Right atrium auricular region (tissue), 2 donors: ENCODE measurements at regions not wholly inside any gene's neighbourhood (a gene's known extent, or its start where the extent isn't known, plus 50 kb on each side); places are given as distances from the start of the nearest gene placed in this dataset.

Experiments
- DNase-seq: peaks from one replicate; pipeline ENCODE4 v3.0.0-alpha.2; 2019; ENCODE audit warnings: low spot score
- H3K27ac ChIP-seq, 2 donors: fragments of 200-600 bp; sonication (generic); 1 replicate in 1 of 2; 2 replicates in 1 of 2; pipeline ENCODE4 v1.5.1; 2016 to 2019
- H3K27me3 ChIP-seq, 2 donors: fragments of 200-600 bp; sonication (generic); one replicate each; pipeline versions ENCODE4 v1.5.1 to v1.6.0; 2017 to 2019
- H3K36me3 ChIP-seq: fragments of 200-600 bp; sonication (generic); one replicate; pipeline ENCODE4 v1.5.1; 2016
- H3K4me1 ChIP-seq, 2 donors: fragments of 200-600 bp; sonication (generic); one replicate each; pipeline versions ENCODE4 v1.5.1 to v1.6.0; 2017 to 2019
- H3K4me3 ChIP-seq, 2 donors: fragments of 200-600 bp; sonication (generic); 1 replicate in 1 of 2; 2 replicates in 1 of 2; pipeline ENCODE4 v1.5.1; 2017 to 2019; ENCODE audit warnings: mild to moderate bottlenecking in 1 of 2, moderate library complexity in 1 of 2
- H3K9me3 ChIP-seq, 2 donors: fragments of 200-600 bp; sonication (generic); one replicate each; pipeline ENCODE4 v1.5.1; 2019
- TF ChIP-seq, protein P1 (sequence below), 2 donors: fragments of 200-600 bp; sonication (generic); IDR thresholded peaks; one replicate each; pipeline ENCODE4 v1.5.1; 2019; ENCODE audit warnings: antibody characterized with exemption in 2 of 2

DNA sequence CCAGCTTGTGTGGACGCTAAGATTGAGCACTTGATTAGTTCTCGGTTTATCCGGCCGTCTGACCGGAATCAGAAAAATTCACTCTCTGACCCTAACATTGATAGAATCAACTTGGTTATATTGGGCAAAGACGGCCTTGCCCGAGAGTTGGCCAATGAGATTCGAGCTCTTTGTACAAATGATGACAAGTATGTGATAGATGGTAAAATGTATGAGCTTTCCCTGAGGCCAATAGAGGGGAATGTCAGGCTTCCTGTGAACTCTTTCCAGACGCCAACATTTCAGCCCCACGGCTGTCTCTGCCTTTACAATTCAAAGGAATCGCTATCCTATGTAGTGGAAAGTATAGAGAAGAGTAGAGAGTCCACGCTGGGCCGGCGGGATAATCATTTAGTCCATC, 59.6 kb downstream of the ARHGAP35 start:
- Histone ChIP-seq H3K27ac (no peak overlapping the region), H3K36me3 (peaks cover 42% of the 10 kb centered on the region), H3K9me3 (no peaks in the 10 kb centered on the region), H3K4me3 (no peak overlapping the region), H3K4me1 (peaks cover 0 to 18% of the 10 kb centered on the region in 2 donors), H3K27me3 (no peaks in the 10 kb centered on the region)
- TF ChIP-seq, protein P1, sequence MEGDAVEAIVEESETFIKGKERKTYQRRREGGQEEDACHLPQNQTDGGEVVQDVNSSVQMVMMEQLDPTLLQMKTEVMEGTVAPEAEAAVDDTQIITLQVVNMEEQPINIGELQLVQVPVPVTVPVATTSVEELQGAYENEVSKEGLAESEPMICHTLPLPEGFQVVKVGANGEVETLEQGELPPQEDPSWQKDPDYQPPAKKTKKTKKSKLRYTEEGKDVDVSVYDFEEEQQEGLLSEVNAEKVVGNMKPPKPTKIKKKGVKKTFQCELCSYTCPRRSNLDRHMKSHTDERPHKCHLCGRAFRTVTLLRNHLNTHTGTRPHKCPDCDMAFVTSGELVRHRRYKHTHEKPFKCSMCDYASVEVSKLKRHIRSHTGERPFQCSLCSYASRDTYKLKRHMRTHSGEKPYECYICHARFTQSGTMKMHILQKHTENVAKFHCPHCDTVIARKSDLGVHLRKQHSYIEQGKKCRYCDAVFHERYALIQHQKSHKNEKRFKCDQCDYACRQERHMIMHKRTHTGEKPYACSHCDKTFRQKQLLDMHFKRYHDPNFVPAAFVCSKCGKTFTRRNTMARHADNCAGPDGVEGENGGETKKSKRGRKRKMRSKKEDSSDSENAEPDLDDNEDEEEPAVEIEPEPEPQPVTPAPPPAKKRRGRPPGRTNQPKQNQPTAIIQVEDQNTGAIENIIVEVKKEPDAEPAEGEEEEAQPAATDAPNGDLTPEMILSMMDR (IDR thresholded peaks at IDR 0.05): no peak
- DNase-seq: no peak

DNA sequence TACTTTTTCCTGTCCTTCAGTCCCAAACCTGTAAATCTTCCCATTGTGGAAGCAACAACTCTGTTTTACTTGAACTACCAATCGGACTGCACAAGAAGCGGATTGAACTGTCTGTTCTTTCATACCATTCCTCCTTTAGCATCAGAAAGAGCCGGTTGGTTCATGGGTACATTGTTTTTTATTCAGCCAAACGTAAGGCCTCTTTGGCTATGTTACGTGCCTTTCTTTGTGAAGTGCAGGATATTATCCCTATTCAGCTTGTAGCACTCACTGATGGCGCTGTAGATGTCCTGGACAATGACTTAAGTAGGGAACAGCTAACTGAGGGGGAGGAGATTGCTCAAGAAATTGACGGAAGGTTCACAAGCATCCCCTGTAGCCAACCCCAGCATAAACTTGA, 60.3 kb downstream of the ARHGAP35 start:
- no peak for DNase-seq
- TF ChIP-seq, protein P1 (IDR thresholded peaks at IDR 0.05): no peak
- peaks cover 42% of the 10 kb centered on the region for H3K36me3 ChIP-seq
- no peaks in the 10 kb centered on the region for H3K9me3 ChIP-seq
- no peak overlapping the region for H3K27ac ChIP-seq
- peaks cover 0 to 23% of the 10 kb centered on the region in 2 donors for H3K4me1 ChIP-seq
- H3K27me3 ChIP-seq: no peaks in the 10 kb centered on the region
- no peak overlapping the region for H3K4me3 ChIP-seq

GRCh38 chr19:46922465-46922864, 61.7 kb downstream of the ARHGAP35 start:
- peaks cover 42% of the 10 kb centered on the region for H3K36me3 ChIP-seq
- H3K4me1 ChIP-seq: peaks cover 0 to 36% of the 10 kb centered on the region in 2 donors
- no peak overlapping the region for H3K4me3 ChIP-seq
- no peaks in the 10 kb centered on the region for H3K27me3 ChIP-seq
- TF ChIP-seq, protein P1 (IDR thresholded peaks at IDR 0.05): no peak
- no peak overlapping the region for H3K27ac ChIP-seq
- no peaks in the 10 kb centered on the region for H3K9me3 ChIP-seq
- DNase-seq: no peak

DNA sequence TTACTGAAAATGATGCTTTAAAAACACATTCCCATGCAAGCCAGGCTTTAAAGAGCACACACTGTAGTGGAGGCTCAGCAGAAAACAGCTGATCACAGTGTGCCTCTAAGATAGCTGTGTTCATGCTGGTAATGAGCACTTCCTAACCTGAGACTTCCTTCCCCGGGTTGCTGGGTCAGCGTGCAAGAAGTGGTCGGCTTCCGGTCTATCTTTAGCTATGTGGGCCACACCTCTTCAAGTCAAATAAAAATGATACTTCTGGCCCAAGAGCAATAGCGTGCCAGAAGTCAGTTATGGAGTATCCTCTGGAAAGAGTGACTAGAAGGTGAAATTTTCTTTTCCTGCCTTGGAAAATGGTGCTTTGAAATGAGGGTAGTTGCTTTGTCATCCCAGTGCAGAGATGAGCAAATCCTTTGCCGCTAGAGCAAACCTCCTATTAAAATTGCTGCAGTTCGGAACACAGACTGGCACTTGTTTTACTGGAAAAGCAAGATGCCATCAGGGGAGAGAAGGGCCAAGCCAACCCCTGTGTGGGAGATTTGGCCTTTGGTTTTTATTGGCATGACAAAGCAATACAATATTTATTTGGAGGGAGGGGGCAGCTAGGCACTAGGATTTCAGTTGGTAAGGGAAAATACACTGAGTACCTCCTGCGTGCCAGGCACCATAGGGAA, 64.2 kb downstream of the ARHGAP35 start:
- DNase-seq: no peak
- peaks cover 0 to 56% of the 10 kb centered on the region in 2 donors for H3K4me1 ChIP-seq
- H3K4me3 ChIP-seq: no peak overlapping the region
- H3K27me3 ChIP-seq: no peaks in the 10 kb centered on the region
- H3K9me3 ChIP-seq: no peaks in the 10 kb centered on the region
- TF ChIP-seq, protein P1 (IDR thresholded peaks at IDR 0.05): no peak
- H3K36me3 ChIP-seq: peaks cover 26% of the 10 kb centered on the region
- peak overlapping the region; percentile 33 to 87 for H3K27ac ChIP-seq

GRCh38 chr19:46925548-46925950, 64.8 kb downstream of the ARHGAP35 start:
- Histone ChIP-seq H3K4me3 (no peak overlapping the region), H3K27me3 (no peaks in the 10 kb centered on the region), H3K9me3 (no peaks in the 10 kb centered on the region), H3K4me1 (peaks cover 0 to 56% of the 10 kb centered on the region in 2 donors), H3K27ac (peak overlapping the region; percentile 33 to 87), H3K36me3 (peaks cover 22% of the 10 kb centered on the region)
- no peak for DNase-seq
- TF ChIP-seq, protein P1 (IDR thresholded peaks at IDR 0.05): no peak
